ENCODE measurements at regions not wholly inside any gene's neighbourhood (a gene's known extent, or its start where the extent isn't known, plus 50 kb on each side); places are given as distances from the start of the nearest gene placed in this dataset.

DNA sequence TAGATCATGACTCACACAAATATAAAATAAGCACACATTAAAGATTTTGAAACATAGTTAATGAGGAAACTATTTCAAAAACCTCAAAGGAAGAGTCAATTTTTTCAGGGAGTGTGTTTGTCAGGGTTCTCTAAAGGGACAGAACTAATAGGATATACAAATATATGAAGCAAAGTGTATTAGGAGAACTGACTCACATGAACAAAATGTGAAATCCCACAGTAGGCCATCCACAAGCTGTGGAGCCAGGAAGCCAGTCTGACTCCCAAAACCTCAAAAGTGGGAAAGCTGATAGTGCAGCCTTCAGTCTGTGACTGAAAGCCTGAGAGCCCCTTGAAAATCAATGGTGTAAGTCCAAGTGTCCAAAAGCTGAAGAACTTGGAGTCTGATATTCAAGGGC is 898.0 kb upstream of the EYS start:
- Histone ChIP-seq H3K36me3 (replicated peaks; ENCODE audit: insufficient read depth, low read length) (no peaks in the 10 kb centered on the region), H2AFZ (ENCODE audit: low read length) (no peak overlapping the region), H3K4me3 (ENCODE audit: low read length) (no peak overlapping the region), H3F3A (ENCODE audit: insufficient read depth, low read length) (no peaks in the 10 kb centered on the region), H3K27ac (ENCODE audit: low read length) (no peak overlapping the region), H3K27me3 (replicated peaks; ENCODE audit: insufficient read depth, low read length) (no peaks in the 10 kb centered on the region), H3K9ac (ENCODE audit: low read length) (no peak overlapping the region), H3K9me2 (replicated peaks; ENCODE audit: insufficient read depth, low read length) (no peaks in the 10 kb centered on the region), H3K4me2 (ENCODE audit: low read depth, low read length) (no peak overlapping the region), H3K4me1 (ENCODE audit: low read length) (no peaks in the 10 kb centered on the region), H3K9me3 (replicated peaks; ENCODE audit: insufficient read depth, low read length) (no peaks in the 10 kb centered on the region), H4K20me1 (ENCODE audit: insufficient read depth, low read length) (no peaks in the 10 kb centered on the region), H3K79me2 (ENCODE audit: low read length) (no peaks in the 10 kb centered on the region)
- DNase-seq, result no peak
- TF ChIP-seq EZH2 (optimal IDR thresholded peaks at IDR 0.05; ENCODE audit: low read depth, low read length) (no peak), EZH2phosphoT487 (IDR thresholded peaks at IDR 0.05; ENCODE audit: low read length) (no peak)
- TF ChIP-seq, protein P1, sequence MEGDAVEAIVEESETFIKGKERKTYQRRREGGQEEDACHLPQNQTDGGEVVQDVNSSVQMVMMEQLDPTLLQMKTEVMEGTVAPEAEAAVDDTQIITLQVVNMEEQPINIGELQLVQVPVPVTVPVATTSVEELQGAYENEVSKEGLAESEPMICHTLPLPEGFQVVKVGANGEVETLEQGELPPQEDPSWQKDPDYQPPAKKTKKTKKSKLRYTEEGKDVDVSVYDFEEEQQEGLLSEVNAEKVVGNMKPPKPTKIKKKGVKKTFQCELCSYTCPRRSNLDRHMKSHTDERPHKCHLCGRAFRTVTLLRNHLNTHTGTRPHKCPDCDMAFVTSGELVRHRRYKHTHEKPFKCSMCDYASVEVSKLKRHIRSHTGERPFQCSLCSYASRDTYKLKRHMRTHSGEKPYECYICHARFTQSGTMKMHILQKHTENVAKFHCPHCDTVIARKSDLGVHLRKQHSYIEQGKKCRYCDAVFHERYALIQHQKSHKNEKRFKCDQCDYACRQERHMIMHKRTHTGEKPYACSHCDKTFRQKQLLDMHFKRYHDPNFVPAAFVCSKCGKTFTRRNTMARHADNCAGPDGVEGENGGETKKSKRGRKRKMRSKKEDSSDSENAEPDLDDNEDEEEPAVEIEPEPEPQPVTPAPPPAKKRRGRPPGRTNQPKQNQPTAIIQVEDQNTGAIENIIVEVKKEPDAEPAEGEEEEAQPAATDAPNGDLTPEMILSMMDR (IDR thresholded peaks at IDR 0.05; ENCODE audit: low read length), result no peak

DNA sequence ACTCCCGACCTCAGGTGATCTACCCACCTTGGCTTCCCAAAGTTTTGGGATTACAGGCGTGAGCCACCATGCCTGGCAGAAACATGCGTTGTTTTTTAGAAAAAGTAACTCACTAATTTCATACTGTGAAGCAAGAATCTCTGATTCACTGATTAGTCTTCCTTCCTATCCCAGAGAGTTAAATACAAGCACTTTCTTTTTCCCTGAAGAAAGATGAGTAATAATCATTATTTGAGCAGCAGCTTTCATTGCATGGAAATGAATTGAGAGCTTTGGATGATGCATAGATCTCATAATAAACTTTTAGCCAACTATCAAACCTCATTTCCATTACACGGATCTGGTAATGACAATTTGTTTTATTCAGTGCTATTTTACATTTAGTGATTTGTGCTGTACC is 892.5 kb upstream of the EYS start:
- no peak overlapping the region for H3K4me3 ChIP-seq (ENCODE audit: low read length)
- H3K27ac ChIP-seq (ENCODE audit: low read length), result no peak overlapping the region
- no peaks in the 10 kb centered on the region for H3K79me2 ChIP-seq (ENCODE audit: low read length)
- H3F3A ChIP-seq (ENCODE audit: insufficient read depth, low read length), result no peaks in the 10 kb centered on the region
- no peaks in the 10 kb centered on the region for H3K36me3 ChIP-seq (replicated peaks; ENCODE audit: insufficient read depth, low read length)
- no peaks in the 10 kb centered on the region for H3K9me2 ChIP-seq (replicated peaks; ENCODE audit: insufficient read depth, low read length)
- no peaks in the 10 kb centered on the region for H3K4me1 ChIP-seq (ENCODE audit: low read length)
- no peak for DNase-seq
- H3K9me3 ChIP-seq (replicated peaks; ENCODE audit: insufficient read depth, low read length), result no peaks in the 10 kb centered on the region
- no peaks in the 10 kb centered on the region for H3K27me3 ChIP-seq (replicated peaks; ENCODE audit: insufficient read depth, low read length)
- TF ChIP-seq EZH2 (optimal IDR thresholded peaks at IDR 0.05; ENCODE audit: low read depth, low read length) (no peak), EZH2phosphoT487 (IDR thresholded peaks at IDR 0.05; ENCODE audit: low read length) (no peak)
- TF ChIP-seq, protein P1 (IDR thresholded peaks at IDR 0.05; ENCODE audit: low read length), result no peak
- no peaks in the 10 kb centered on the region for H4K20me1 ChIP-seq (ENCODE audit: insufficient read depth, low read length)
- no peak overlapping the region for H2AFZ ChIP-seq (ENCODE audit: low read length)
- H3K4me2 ChIP-seq (ENCODE audit: low read depth, low read length), result no peak overlapping the region
- no peak overlapping the region for H3K9ac ChIP-seq (ENCODE audit: low read length)

DNA sequence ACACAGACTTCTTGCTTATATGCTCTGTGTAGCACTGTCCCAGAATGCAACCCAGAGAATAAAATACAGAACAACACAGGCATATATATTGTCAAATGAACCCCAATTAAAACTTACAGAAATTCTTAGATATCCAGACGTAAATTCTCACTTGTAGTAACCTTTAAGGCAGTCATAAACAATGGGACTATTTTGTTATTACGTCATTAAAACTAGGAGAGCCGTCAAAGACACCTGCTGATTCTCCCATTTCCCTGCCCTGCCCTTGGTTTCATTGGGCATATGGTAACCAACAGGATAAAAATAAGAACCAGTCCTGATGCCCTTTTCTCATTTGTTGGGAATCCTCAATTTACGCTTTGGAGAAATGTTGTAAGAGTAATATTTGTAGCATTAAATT is 871.3 kb upstream of the EYS start:
- no peak for DNase-seq
- Histone ChIP-seq H3K4me3 (ENCODE audit: low read length) (no peak overlapping the region), H3K4me1 (ENCODE audit: low read length) (no peaks in the 10 kb centered on the region), H3K4me2 (ENCODE audit: low read depth, low read length) (no peak overlapping the region), H3K27ac (ENCODE audit: low read length) (no peak overlapping the region), H3K9me2 (replicated peaks; ENCODE audit: insufficient read depth, low read length) (no peaks in the 10 kb centered on the region), H4K20me1 (ENCODE audit: insufficient read depth, low read length) (no peaks in the 10 kb centered on the region), H3K9ac (ENCODE audit: low read length) (no peak overlapping the region), H3K36me3 (replicated peaks; ENCODE audit: insufficient read depth, low read length) (no peaks in the 10 kb centered on the region), H3K27me3 (replicated peaks; ENCODE audit: insufficient read depth, low read length) (no peaks in the 10 kb centered on the region), H3K9me3 (replicated peaks; ENCODE audit: insufficient read depth, low read length) (no peaks in the 10 kb centered on the region), H3F3A (ENCODE audit: insufficient read depth, low read length) (no peaks in the 10 kb centered on the region), H3K79me2 (ENCODE audit: low read length) (no peaks in the 10 kb centered on the region), H2AFZ (ENCODE audit: low read length) (no peak overlapping the region)
- TF ChIP-seq, protein P1 (IDR thresholded peaks at IDR 0.05; ENCODE audit: low read length), result no peak
- TF ChIP-seq EZH2phosphoT487 (IDR thresholded peaks at IDR 0.05; ENCODE audit: low read length) (no peak), EZH2 (optimal IDR thresholded peaks at IDR 0.05; ENCODE audit: low read depth, low read length) (no peak)
